Kidney (tissue), 13 donors: ENCODE measurements at regions not wholly inside any gene's neighbourhood (a gene's known extent, or its start where the extent isn't known, plus 50 kb on each side); places are given as distances from the start of the nearest gene placed in this dataset.

Experiments used
- DNase-seq, 5 donors: peaks; one replicate each; pipeline ENCODE4 v3.0.0-alpha.2; 2013 to 2020
- FAIRE-seq: peaks from 2 replicates; lab custom pipeline; 2012; peaks lifted over from hg19 to GRCh38; lab: Jason Lieb, UNC
- H3K27ac ChIP-seq, 2 donors: one replicate each; pipeline ENCODE4 v1.7.0; 2013; ENCODE audit warnings: low read depth in 2 of 2, low read length in 2 of 2, inconsistent platforms in 1 of 2
- H3K27me3 ChIP-seq: one replicate; pipeline ENCODE4 v1.7.1; 2013; ENCODE audit warnings: low read length, inconsistent platforms; ENCODE audit not compliant: control insufficient read depth, insufficient read depth
- H3K36me3 ChIP-seq, 3 donors: one replicate each; pipeline versions ENCODE4 v1.7.0 to v1.7.1; 2013; ENCODE audit warnings: low read length in 3 of 3, control low read depth in 1 of 3, inconsistent platforms in 1 of 3; ENCODE audit not compliant: insufficient read depth in 3 of 3, control insufficient read depth in 2 of 3
- H3K4me1 ChIP-seq, 3 donors: one replicate each; pipeline versions ENCODE4 v1.7.0 to v1.7.1; 2013; ENCODE audit warnings: low read length in 3 of 3, inconsistent platforms in 1 of 3, low read depth in 1 of 3; ENCODE audit not compliant: control insufficient read depth in 2 of 3, insufficient read depth in 2 of 3
- H3K4me3 ChIP-seq, 3 donors: one replicate each; pipeline versions ENCODE4 v1.7.0 to v1.8.1; 2013; ENCODE audit warnings: low read length in 3 of 3, control low read depth in 1 of 3, inconsistent platforms in 1 of 3
- H3K9ac ChIP-seq, 3 donors: one replicate each; pipeline versions ENCODE4 v1.7.0 to v1.7.1; 2013; ENCODE audit warnings: low read length in 3 of 3, control low read depth in 1 of 3, inconsistent platforms in 1 of 3
- H3K9me3 ChIP-seq, 3 donors: one replicate each; pipeline versions ENCODE4 v1.7.0 to v1.7.1; 2013; ENCODE audit warnings: low read length in 3 of 3, control low read depth in 1 of 3, inconsistent platforms in 1 of 3; ENCODE audit not compliant: control insufficient read depth in 2 of 3, insufficient read depth in 1 of 3
- CTCF ChIP-seq: IDR thresholded peaks from 3 replicates; pipeline ENCODE4 v1.5.1; 2012; ENCODE audit warnings: mild to moderate bottlenecking, moderate library complexity, borderline replicate concordance; ENCODE audit not compliant: insufficient read depth; ENCODE audit errors: extremely low read depth
- intact Hi-C: fragments of 100-400 bp; cut with DNase I; formaldehyde crosslinking; loops from one replicate; pipeline ENCODE4 v1.11.1; 2022
- donor health status: control.
- donor health status: control.
- donor health status: control.
- donor health status: control.
- donor health status: control.
- donor health status: DM: yes; HTN: yes; CAD: no.
- donor health status: Normal renal cell carcinoma (clear cell type).

- Histone ChIP-seq H3K27ac (no peak overlapping the region), H3K36me3 (no peaks in the 10 kb centered on the region), H3K9me3 (no peaks in the 10 kb centered on the region), H3K9ac (no peak overlapping the region), H3K4me3 (peak overlapping the region in 1 of 3 donors; percentile 42), H3K27me3 (no peaks in the 10 kb centered on the region), H3K4me1 (no peaks in the 10 kb centered on the region)
- no peak for TF ChIP-seq CTCF
- no peak for DNase-seq
- FAIRE-seq = no peak
- intact Hi-C loops = no loop called here
These were observed 326.2 kb downstream of the CBLN4 start for GRCh38 chr20:55678970-55679667.

GRCh38 chr20:55678126-55678525 lies 327.2 kb downstream of the CBLN4 start:
- no peaks in the 10 kb centered on the region for H3K9me3 ChIP-seq
- no peaks in the 10 kb centered on the region for H3K4me1 ChIP-seq
- H3K9ac ChIP-seq = no peak overlapping the region
- no peak overlapping the region for H3K27ac ChIP-seq
- H3K36me3 ChIP-seq = no peaks in the 10 kb centered on the region
- intact Hi-C loops = no loop called here
- no peak overlapping the region for H3K4me3 ChIP-seq
- no peaks in the 10 kb centered on the region for H3K27me3 ChIP-seq
- TF ChIP-seq CTCF = no peak
- FAIRE-seq = no peak
- DNase-seq = no peak

- intact Hi-C loops = no loop called here
- no peaks in the 10 kb centered on the region for H3K9me3 ChIP-seq
- no peak overlapping the region for H3K4me3 ChIP-seq
- H3K27me3 ChIP-seq = no peaks in the 10 kb centered on the region
- DNase-seq (no peak), FAIRE-seq (no peak)
- no peak for TF ChIP-seq CTCF
- H3K36me3 ChIP-seq = no peaks in the 10 kb centered on the region
- no peaks in the 10 kb centered on the region for H3K4me1 ChIP-seq
- H3K27ac ChIP-seq = no peak overlapping the region
- H3K9ac ChIP-seq = no peak overlapping the region
These were observed 328.3 kb downstream of the CBLN4 start for GRCh38 chr20:55677011-55677410.

- DNase-seq = no peak
- Histone ChIP-seq H3K9ac (no peak overlapping the region), H3K27ac (no peak overlapping the region), H3K4me1 (no peaks in the 10 kb centered on the region), H3K9me3 (no peaks in the 10 kb centered on the region), H3K36me3 (no peaks in the 10 kb centered on the region), H3K4me3 (no peak overlapping the region), H3K27me3 (no peaks in the 10 kb centered on the region)
- no peak for TF ChIP-seq CTCF
- no peak for FAIRE-seq
- intact Hi-C loops = no loop called here
These were observed 329.2 kb downstream of the CBLN4 start for GRCh38 chr20:55676097-55676496.
